Stimulated activated naive B cell treated with anti-CD40 and anti-IgM and Interleukin-4, amounts not matched to agents 10 μg/mL and 1 μg/mL and 100 μg/mL, for 72 hours (primary cell): ENCODE measurements at regions not wholly inside any gene's neighbourhood (a gene's known extent, or its start where the extent isn't known, plus 50 kb on each side); places are given as distances from the start of the nearest gene placed in this dataset.

Experiments
- ATAC-seq, 2 donors: fragments of 150-1000 bp; cut with Tn5 transposase; replicated peaks; 2 replicates each; pipeline ENCODE4 v1.10.0; 2021; ENCODE audit warnings: moderate library complexity in 1 of 2
- DNase-seq: peaks from one replicate; pipeline ENCODE4 v3.0.0; 2021
- H3K27ac Mint-ChIP-seq: one replicate; pipeline ENCODE4 v1.8.0; 2022; ENCODE audit warnings: mild to moderate bottlenecking, mixed read lengths
- H3K27me3 Mint-ChIP-seq, 2 donors: one replicate each; pipeline ENCODE4 v1.8.0; 2022; ENCODE audit warnings: mixed read lengths in 2 of 2
- H3K36me3 Mint-ChIP-seq, 2 donors: one replicate each; pipeline ENCODE4 v1.8.0; 2022; ENCODE audit warnings: mixed read lengths in 2 of 2, mild to moderate bottlenecking in 1 of 2
- H3K4me1 Mint-ChIP-seq, 2 donors: one replicate each; pipeline ENCODE4 v1.8.0; 2022; ENCODE audit warnings: mixed read lengths in 2 of 2, mild to moderate bottlenecking in 1 of 2
- H3K4me3 Mint-ChIP-seq, 2 donors: one replicate each; pipeline ENCODE4 v1.8.0; 2022; ENCODE audit warnings: mild to moderate bottlenecking in 2 of 2, mixed read lengths in 2 of 2, moderate library complexity in 1 of 2
- H3K9me3 Mint-ChIP-seq, 2 donors: one replicate each; pipeline ENCODE4 v1.8.0; 2022; ENCODE audit warnings: mixed read lengths in 2 of 2, mild to moderate bottlenecking in 1 of 2

- peaks cover 0 to 12% of the 10 kb centered on the region in 2 donors for H3K27me3 Mint-ChIP-seq
These were observed 191.0 kb downstream of the IBTK start for GRCh38 chr6:82056567-82056966.

GRCh38 chr6:82045965-82046756 is 201.4 kb downstream of the IBTK start:
- no peak for DNase-seq
- Mint-ChIP-seq H3K9me3 (no peaks in the 10 kb centered on the region), H3K4me1 (no peaks in the 10 kb centered on the region), H3K27ac (no peak overlapping the region), H3K27me3 (no peaks in the 10 kb centered on the region), H3K36me3 (no peaks in the 10 kb centered on the region), H3K4me3 (no peak overlapping the region)
- no peak for ATAC-seq

More at GRCh38 chr6:82056567-82056966, 191.0 kb downstream of the IBTK start:
- Mint-ChIP-seq H3K36me3 (no peaks in the 10 kb centered on the region), H3K4me1 (no peaks in the 10 kb centered on the region), H3K27ac (no peak overlapping the region), H3K4me3 (no peak overlapping the region), H3K9me3 (peaks cover 3 to 4% of the 10 kb centered on the region in 2 donors)
- ATAC-seq (no peak), DNase-seq (no peak)

DNA sequence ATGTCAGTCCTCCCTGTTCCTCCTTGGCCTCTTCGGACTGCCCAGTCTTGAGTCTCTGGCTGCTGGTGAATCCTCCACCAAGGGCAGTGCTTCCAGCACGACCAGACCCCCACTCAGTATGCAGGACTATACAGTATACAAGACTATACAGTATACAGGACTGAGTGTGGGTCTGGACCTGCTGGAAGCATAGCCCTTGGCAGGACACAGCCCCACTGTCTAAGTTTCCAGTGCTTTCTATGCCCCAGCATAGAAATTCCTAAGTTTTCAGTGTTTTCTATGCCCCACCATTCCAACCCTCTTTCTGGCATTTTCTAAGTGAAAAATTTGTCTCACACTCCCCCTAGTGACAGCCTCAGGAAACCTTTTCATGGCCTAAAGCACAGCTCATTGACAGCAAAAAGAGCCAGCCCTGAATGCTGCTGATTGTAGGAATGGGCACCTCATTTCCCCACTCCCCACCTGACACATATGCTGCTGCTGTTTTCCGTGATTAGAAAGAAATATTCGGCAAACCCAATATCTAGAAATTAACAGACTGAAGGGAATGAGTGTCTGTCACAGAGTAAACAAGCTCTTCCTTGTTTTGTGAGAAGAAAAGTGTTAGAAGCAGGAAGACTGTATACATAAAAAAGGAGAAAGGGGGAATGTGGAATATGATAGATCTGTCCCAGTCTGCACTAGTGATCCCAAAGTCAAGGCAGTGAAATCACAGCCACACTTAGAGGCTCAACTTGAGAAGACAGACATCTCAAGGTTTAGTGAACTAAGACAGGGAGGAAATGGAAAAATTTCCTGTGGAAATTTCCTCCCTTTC is 206.9 kb downstream of the IBTK start:
- H3K27me3 Mint-ChIP-seq, result peaks cover 0 to 4% of the 10 kb centered on the region in 2 donors
- no peak overlapping the region for H3K27ac Mint-ChIP-seq
- peak; percentile 71 to 76 for ATAC-seq
- no peak overlapping the region for H3K4me3 Mint-ChIP-seq
- H3K9me3 Mint-ChIP-seq, result no peaks in the 10 kb centered on the region
- H3K36me3 Mint-ChIP-seq, result no peaks in the 10 kb centered on the region
- DNase-seq, result no peak
- no peaks in the 10 kb centered on the region for H3K4me1 Mint-ChIP-seq

DNA sequence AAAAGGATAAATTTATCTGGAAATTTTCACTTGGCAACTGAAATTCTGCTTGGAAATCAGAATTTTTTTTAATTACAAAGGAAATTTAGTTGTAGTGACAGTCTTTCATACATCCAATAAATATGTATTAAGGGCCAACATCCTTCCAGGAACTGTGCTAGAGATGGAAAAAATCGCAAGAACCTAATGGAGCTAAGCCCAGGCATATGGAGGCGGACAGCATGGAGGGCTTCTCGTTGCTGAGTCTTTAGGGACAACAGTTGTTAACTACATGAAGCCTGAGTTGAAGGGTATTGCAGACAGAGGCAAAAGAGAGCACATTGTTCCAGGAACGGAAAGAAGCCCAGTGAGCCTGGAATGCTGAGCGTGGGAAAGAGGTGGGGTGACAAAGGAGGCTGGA is 208.9 kb downstream of the IBTK start:
- no peaks in the 10 kb centered on the region for H3K9me3 Mint-ChIP-seq
- H3K4me1 Mint-ChIP-seq, result no peaks in the 10 kb centered on the region
- peaks cover 0 to 4% of the 10 kb centered on the region in 2 donors for H3K27me3 Mint-ChIP-seq
- H3K4me3 Mint-ChIP-seq, result no peak overlapping the region
- no peak overlapping the region for H3K27ac Mint-ChIP-seq
- no peaks in the 10 kb centered on the region for H3K36me3 Mint-ChIP-seq
- ATAC-seq, result no peak
- DNase-seq, result no peak

- Mint-ChIP-seq H3K4me1 (no peaks in the 10 kb centered on the region), H3K9me3 (no peaks in the 10 kb centered on the region), H3K36me3 (no peaks in the 10 kb centered on the region), H3K27ac (no peak overlapping the region), H3K27me3 (peaks cover 0 to 4% of the 10 kb centered on the region in 2 donors), H3K4me3 (no peak overlapping the region)
- ATAC-seq, result no peak
- no peak for DNase-seq
These were observed 212.0 kb downstream of the IBTK start for GRCh38 chr6:82035526-82035925.

GRCh38 chr6:82033631-82034211 is 213.8 kb downstream of the IBTK start:
- Mint-ChIP-seq H3K27me3 (peaks cover 0 to 2% of the 10 kb centered on the region in 2 donors), H3K4me3 (no peak overlapping the region), H3K9me3 (no peaks in the 10 kb centered on the region), H3K36me3 (no peaks in the 10 kb centered on the region), H3K4me1 (no peaks in the 10 kb centered on the region), H3K27ac (no peak overlapping the region)
- DNase-seq (no peak), ATAC-seq (no peak)

GRCh38 chr6:82032444-82032843 is 215.1 kb downstream of the IBTK start:
- no peaks in the 10 kb centered on the region for H3K9me3 Mint-ChIP-seq
- no peak overlapping the region for H3K27ac Mint-ChIP-seq

DNA sequence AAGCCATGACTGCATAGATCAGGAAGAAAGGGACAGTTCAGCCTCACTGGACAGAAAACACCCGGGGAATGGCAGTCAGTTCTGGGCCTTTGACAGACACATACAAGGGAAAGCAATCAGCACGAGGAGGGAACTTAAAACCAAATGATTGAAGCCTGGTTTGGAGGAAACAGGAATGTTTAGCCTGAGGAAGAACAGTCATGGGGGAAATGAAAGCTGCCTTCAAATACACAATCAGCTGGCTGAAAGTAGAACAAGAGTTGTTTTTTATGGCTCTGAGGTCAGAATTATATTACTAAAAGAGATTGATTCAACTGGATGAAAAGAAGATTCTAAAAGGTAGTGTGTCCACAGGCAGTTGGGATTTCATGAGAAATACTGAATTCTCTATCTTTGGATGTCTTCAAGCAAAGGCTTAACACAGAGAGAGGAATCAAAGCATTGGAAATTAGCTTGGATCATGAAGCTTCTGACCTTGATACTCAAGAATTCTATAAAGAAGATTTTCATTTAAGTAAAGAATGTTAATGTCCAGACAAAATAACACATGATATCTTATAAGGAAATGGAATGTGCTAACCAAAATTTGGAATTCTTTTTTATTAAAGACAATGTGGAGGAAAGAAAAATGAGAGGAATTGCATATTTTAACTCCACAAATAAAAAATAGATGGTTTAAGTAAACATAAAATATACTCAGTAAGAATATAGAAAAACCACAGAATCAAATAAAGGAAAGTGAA is 216.6 kb downstream of the IBTK start:
- Mint-ChIP-seq H3K27ac (no peak overlapping the region), H3K9me3 (no peaks in the 10 kb centered on the region), H3K4me1 (no peaks in the 10 kb centered on the region), H3K4me3 (no peak overlapping the region), H3K36me3 (no peaks in the 10 kb centered on the region), H3K27me3 (no peaks in the 10 kb centered on the region)
- DNase-seq, result no peak
- ATAC-seq, result no peak

More at GRCh38 chr6:82032444-82032843, 215.1 kb downstream of the IBTK start:
- no peak overlapping the region for H3K4me3 Mint-ChIP-seq
- H3K27me3 Mint-ChIP-seq, result no peaks in the 10 kb centered on the region
- H3K4me1 Mint-ChIP-seq, result no peaks in the 10 kb centered on the region
- DNase-seq (no peak), ATAC-seq (no peak)
- H3K36me3 Mint-ChIP-seq, result no peaks in the 10 kb centered on the region

DNA sequence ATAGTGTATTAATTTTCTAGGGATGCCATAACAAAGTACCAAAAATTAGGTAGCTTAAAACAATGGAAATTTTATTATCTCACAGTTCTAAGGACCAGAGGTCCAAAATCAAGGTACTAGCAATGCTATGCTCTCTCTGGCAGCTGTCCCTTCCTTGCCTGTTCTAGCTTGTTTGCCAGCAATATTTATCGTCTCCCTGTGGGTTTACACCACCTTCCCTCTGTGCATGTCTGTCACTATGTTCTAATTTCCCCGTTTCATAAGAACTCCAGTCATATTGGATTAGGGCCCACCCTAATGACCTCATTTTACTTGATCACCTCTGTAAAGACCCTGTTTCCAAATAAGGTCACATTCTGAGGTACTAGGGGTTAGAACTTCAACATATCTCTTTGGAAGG is 217.2 kb downstream of the IBTK start:
- Mint-ChIP-seq H3K27ac (no peak overlapping the region), H3K4me3 (no peak overlapping the region), H3K27me3 (no peaks in the 10 kb centered on the region), H3K9me3 (no peaks in the 10 kb centered on the region), H3K36me3 (no peaks in the 10 kb centered on the region), H3K4me1 (no peaks in the 10 kb centered on the region)
- DNase-seq (no peak), ATAC-seq (no peak)

DNA sequence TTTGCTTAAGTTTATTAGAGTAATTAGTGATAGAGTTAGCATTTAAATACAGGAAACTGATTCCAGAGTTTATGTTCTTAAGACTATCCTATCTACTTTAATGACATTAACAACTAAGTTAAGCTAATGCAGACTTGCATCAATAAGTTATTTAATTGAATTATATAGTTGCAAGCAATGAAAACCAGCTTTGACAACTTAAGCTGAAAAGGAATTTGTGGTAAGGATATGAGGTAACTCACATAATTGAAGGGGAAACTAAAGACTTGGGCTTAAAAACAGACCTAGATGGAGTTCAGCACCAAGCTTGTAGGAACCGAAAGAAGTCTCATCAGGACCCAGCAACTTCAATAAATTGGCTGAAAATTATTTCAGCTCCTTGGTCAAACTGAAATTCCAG is 222.3 kb downstream of the IBTK start:
- no peaks in the 10 kb centered on the region for H3K36me3 Mint-ChIP-seq
- H3K27ac Mint-ChIP-seq, result no peak overlapping the region
- no peaks in the 10 kb centered on the region for H3K27me3 Mint-ChIP-seq
- no peaks in the 10 kb centered on the region for H3K9me3 Mint-ChIP-seq
- ATAC-seq (no peak), DNase-seq (no peak)
- H3K4me1 Mint-ChIP-seq, result no peaks in the 10 kb centered on the region
- H3K4me3 Mint-ChIP-seq, result no peak overlapping the region

- Mint-ChIP-seq H3K36me3 (no peaks in the 10 kb centered on the region), H3K27ac (no peak overlapping the region), H3K27me3 (no peaks in the 10 kb centered on the region), H3K4me1 (no peaks in the 10 kb centered on the region), H3K9me3 (no peaks in the 10 kb centered on the region), H3K4me3 (no peak overlapping the region)
- ATAC-seq (no peak), DNase-seq (no peak)
These were observed 224.9 kb downstream of the IBTK start for GRCh38 chr6:82022614-82023129.

GRCh38 chr6:82017773-82018172 is 229.8 kb downstream of the IBTK start:
- DNase-seq (no peak), ATAC-seq (no peak)
- Mint-ChIP-seq H3K4me3 (no peak overlapping the region), H3K9me3 (no peaks in the 10 kb centered on the region), H3K4me1 (no peaks in the 10 kb centered on the region), H3K36me3 (no peaks in the 10 kb centered on the region), H3K27me3 (no peaks in the 10 kb centered on the region), H3K27ac (no peak overlapping the region)

- no peaks in the 10 kb centered on the region for H3K36me3 Mint-ChIP-seq
- DNase-seq (no peak), ATAC-seq (no peak)
- H3K9me3 Mint-ChIP-seq, result no peaks in the 10 kb centered on the region
- no peak overlapping the region for H3K4me3 Mint-ChIP-seq
- no peaks in the 10 kb centered on the region for H3K4me1 Mint-ChIP-seq
- H3K27ac Mint-ChIP-seq, result no peak overlapping the region
- H3K27me3 Mint-ChIP-seq, result no peaks in the 10 kb centered on the region
These were observed 230.3 kb downstream of the IBTK start for GRCh38 chr6:82017288-82017687.

GRCh38 chr6:82015526-82015925 is 232.0 kb downstream of the IBTK start:
- Mint-ChIP-seq H3K27me3 (no peaks in the 10 kb centered on the region), H3K9me3 (peaks cover 0 to 2% of the 10 kb centered on the region in 2 donors), H3K4me3 (no peak overlapping the region), H3K27ac (no peak overlapping the region), H3K36me3 (no peaks in the 10 kb centered on the region), H3K4me1 (no peaks in the 10 kb centered on the region)
- no peak for ATAC-seq
- no peak for DNase-seq
